GM12878 (cell line): ENCODE measurements at regions not wholly inside any gene's neighbourhood (a gene's known extent, or its start where the extent isn't known, plus 50 kb on each side); places are given as distances from the start of the nearest gene placed in this dataset.

Experiments used
- ATAC-seq: fragments of 200-7000 bp; cut with Tn5 transposase; 3 replicates; pipeline ENCODE4 v1.9.1; 2020; ENCODE audit warnings: mild to moderate bottlenecking, moderate library complexity
- BruUV-seq: library from RNA; stranded (reverse); fragments of 400-500 nt; replicated peaks from 2 replicates; lab custom pipeline; 2021; lab: Mats Ljungman, UMichigan
- CTCF ChIA-PET: fragments of 300-600 bp; sonication (Branson Sonifier 250); formaldehyde crosslinking; extraction: SDS; loops from one replicate; lab custom pipeline; 2021; ENCODE audit warnings: inconsistent platforms; lab: Yijun Ruan, JAX
- POLR2A ChIA-PET: fragments of 350-600 bp; formaldehyde crosslinking; extraction: SDS; loops from one replicate; lab custom pipeline; 2021; ENCODE audit warnings: inconsistent platforms; lab: Charles Lee
- RAD21 ChIA-PET: fragments of 300-600 bp; sonication (Branson Sonifier 250); formaldehyde crosslinking; loops from one replicate; lab custom pipeline; 2023; ENCODE audit warnings: antibody characterized with exemption; ENCODE audit not compliant: unreplicated experiment; lab: Charles Lee
- SMC1A ChIA-PET: fragments of 300-600 bp; sonication (Branson Sonifier 250); formaldehyde crosslinking; loops from one replicate; lab custom pipeline; 2023; ENCODE audit not compliant: unreplicated experiment, uncharacterized antibody; lab: Charles Lee
- DNase-seq: peaks from one replicate; pipeline ENCODE4 v3.0.0-alpha.2; 2011; ENCODE audit warnings: low read depth, low spot score
- FAIRE-seq: peaks from 3 replicates; lab custom pipeline; 2011; peaks lifted over from hg19 to GRCh38; lab: Jason Lieb, UNC
- H2AFZ ChIP-seq: 2 replicates; pipeline ENCODE4 v1.6.0; 2011; ENCODE audit warnings: low read depth, low read length, control low read depth; ENCODE audit not compliant: control insufficient read depth
- H3K27ac ChIP-seq: 2 replicates; pipeline ENCODE4 v1.5.1; 2011; ENCODE audit warnings: control low read depth; ENCODE audit not compliant: control insufficient read depth, insufficient read depth
- H3K27me3 ChIP-seq, 2 experiments: replicated peaks in 1 of 2; 2 replicates each; pipeline versions ENCODE4 v1.6.0 to v1.6.1; 2011; ENCODE audit warnings: low read length in 1 of 2; ENCODE audit not compliant: control insufficient read depth in 2 of 2, insufficient read depth in 2 of 2
- H3K36me3 ChIP-seq, 2 experiments: 2 replicates each; pipeline ENCODE4 v1.5.1; 2011; ENCODE audit warnings: low read length in 1 of 2; ENCODE audit not compliant: control insufficient read depth in 2 of 2, insufficient read depth in 2 of 2
- H3K4me1 ChIP-seq: 2 replicates; pipeline ENCODE4 v1.6.1; 2011; ENCODE audit warnings: mild to moderate bottlenecking, low read length, moderate library complexity, mixed read lengths; ENCODE audit not compliant: control insufficient read depth, insufficient read depth
- H3K4me2 ChIP-seq: 2 replicates; pipeline ENCODE4 v1.6.0; 2011; ENCODE audit warnings: control low read depth; ENCODE audit not compliant: control insufficient read depth, insufficient read depth
- H3K4me3 ChIP-seq: fragments of 200-600 bp; sonication (generic); 2 replicates; pipeline ENCODE4 v1.5.1; 2016
- H3K79me2 ChIP-seq: 2 replicates; pipeline ENCODE4 v1.6.0; 2011; ENCODE audit warnings: low read length; ENCODE audit not compliant: control insufficient read depth, insufficient read depth
- H3K9ac ChIP-seq: 2 replicates; pipeline ENCODE4 v1.8.0; 2011; ENCODE audit warnings: low read length, control low read depth, mixed read lengths; ENCODE audit not compliant: control insufficient read depth, insufficient read depth
- H3K9me3 ChIP-seq: replicated peaks from 3 replicates; pipeline ENCODE4 v1.5.1; 2011; ENCODE audit warnings: mild to moderate bottlenecking, low read length; ENCODE audit not compliant: control insufficient read depth, insufficient read depth
- H4K20me1 ChIP-seq: 2 replicates; pipeline ENCODE4 v1.6.0; 2011; ENCODE audit not compliant: control insufficient read depth, insufficient read depth
- CEBPB ChIP-seq, 2 experiments: fragments of 150-350 bp in 1 of 2; IDR thresholded peaks; 2 replicates each; pipeline ENCODE4 v1.6.1; 2012 to 2014; ENCODE audit warnings: low read depth in 2 of 2, low read length in 2 of 2, borderline replicate concordance in 1 of 2, inconsistent platforms in 1 of 2
- CTCF ChIP-seq, 3 experiments: IDR thresholded peaks in 2 of 3; conservative IDR thresholded peaks in 1 of 3; 2 replicates each; pipeline ENCODE4 v1.5.1; 2011; ENCODE audit warnings: low read depth in 3 of 3, low read length in 3 of 3, mild to moderate bottlenecking in 3 of 3, control low read depth in 2 of 3, moderate library complexity in 2 of 3, inconsistent platforms in 1 of 3, mixed read lengths in 1 of 3; ENCODE audit not compliant: control insufficient read depth in 2 of 3, insufficient read depth in 1 of 3; ENCODE audit errors: extremely low read depth in 1 of 3
- ESRRA ChIP-seq: IDR thresholded peaks from 2 replicates; pipeline ENCODE4 v1.6.1; 2012; ENCODE audit warnings: mild to moderate bottlenecking, low read length, improper control_type of control experiment
- GATAD2B ChIP-seq: fragments of 450-650 bp; conservative IDR thresholded peaks from 2 replicates; pipeline ENCODE4 v1.6.1; 2017; ENCODE audit warnings: low read depth, mild to moderate bottlenecking, moderate library complexity
- MYB ChIP-seq: fragments of 150-350 bp; IDR thresholded peaks from 2 replicates; pipeline ENCODE4 v1.6.1; 2014; ENCODE audit warnings: mild to moderate bottlenecking, low read depth, low read length, borderline replicate concordance
- RAD51 ChIP-seq: fragments of 450-650 bp; IDR thresholded peaks from 2 replicates; pipeline ENCODE4 v1.6.1; 2016; ENCODE audit warnings: moderate library complexity, mild to moderate bottlenecking, inconsistent platforms
- STAT1 ChIP-seq: fragments of 450-650 bp; conservative IDR thresholded peaks from 2 replicates; pipeline ENCODE4 v1.6.1; 2014; ENCODE audit warnings: antibody characterized with exemption, mild to moderate bottlenecking
- ZZZ3 ChIP-seq: IDR thresholded peaks from 2 replicates; pipeline ENCODE4 v1.6.1; 2011; ENCODE audit warnings: low read depth; ENCODE audit not compliant: control insufficient read depth, insufficient read length
- WGBS: methylation state at CpG from one replicate; pipeline ENCODE4 v1.1.6; 2016; ENCODE audit warnings: low lambda C conversion rate; ENCODE audit not compliant: insufficient replicate concordance, insufficient coverage; ENCODE audit errors: missing lambda C conversion rate; 5-methylcytosine and 5-hydroxymethylcytosine counted together
- in situ Hi-C: fragments of 300-500 bp; cut with MboI; formaldehyde crosslinking; loops from 9 replicates; pipeline ENCODE4 v1.14.3; 2018; ENCODE audit warnings: mixed read lengths
- intact Hi-C: fragments of 100-400 bp; cut with micrococcal nuclease; formaldehyde crosslinking; loops from one replicate; pipeline ENCODE4 v1.14.2; 2022; ENCODE audit not compliant: unreplicated experiment

GRCh38 chr13:90246005-90246404 is 1101.5 kb upstream of the MIR17HG start (continued):
- TF ChIP-seq ZZZ3 (no peak), ESRRA (no peak), STAT1 (no peak), GATAD2B (no peak), MYB (no peak), CTCF (IDR thresholded peaks at IDR 0.05 in 2 of 3, conservative IDR thresholded peaks at IDR 0.05 in 1 of 3; ENCODE audit: control insufficient read depth in 2 of 3, extremely low read depth in 1 of 3, insufficient read depth in 1 of 3, low read depth in 3 of 3, low read length in 3 of 3) (no peak)
- TF ChIP-seq, all 136 proteins: peak for 0

GRCh38 chr13:90246687-90247345 is 1100.7 kb upstream of the MIR17HG start:
- no TSS peak for BruUV-seq

More at GRCh38 chr13:90246687-90247345, 1100.7 kb upstream of the MIR17HG start:
- POLR2A ChIA-PET: no interaction called here
- Histone ChIP-seq H3K4me2 (no peak overlapping the region), H4K20me1 (no peaks in the 10 kb centered on the region), H3K79me2 (no peaks in the 10 kb centered on the region), H2AFZ (no peak overlapping the region), H3K27me3 (no peaks in the 10 kb centered on the region), H3K4me1 (no peaks in the 10 kb centered on the region), H3K9me3 (no peaks in the 10 kb centered on the region), H3K4me3 (no peak overlapping the region), H3K36me3 (no peaks in the 10 kb centered on the region), H3K27ac (no peak overlapping the region), H3K9ac (no peak overlapping the region)
- TF ChIP-seq RAD51: no peak
- no peak for TF ChIP-seq CEBPB (IDR thresholded peaks at IDR 0.05; ENCODE audit: borderline replicate concordance in 1 of 2, low read depth in 2 of 2, low read length in 2 of 2)
- no peak for DNase-seq
- CTCF ChIA-PET: no interaction called here
- RAD21 ChIA-PET: no interaction called here
- no peak for ATAC-seq
- FAIRE-seq: no peak
- intact Hi-C loops (no loop called here), in situ Hi-C loops (no loop called here)
- SMC1A ChIA-PET: no interaction called here
- WGBS: 9% methylated on average over 3 of the region's 3 CpGs
